Adrenal gland (tissue), 9 donors: ENCODE measurements at regions not wholly inside any gene's neighbourhood (a gene's known extent, or its start where the extent isn't known, plus 50 kb on each side); places are given as distances from the start of the nearest gene placed in this dataset.
"Not testable (repeated sequence)": the region's sequence is repeated elsewhere in the genome, so short reads cannot be mapped to it uniquely, and the experiment has no call there.

Source experiments
- DNase-seq, 7 donors: peaks; one replicate each; pipeline ENCODE4 v3.0.0-alpha.2; 2019 to 2020
- H3K27ac ChIP-seq, 5 donors: fragments of 200-600 bp; sonication (generic) in 4 of 5; 1 replicate in 3 of 5; 2 replicates in 2 of 5; pipeline versions ENCODE4 v1.5.1 to v1.8.0; 2016 to 2020; ENCODE audit warnings: mild to moderate bottlenecking in 1 of 5
- H3K27me3 ChIP-seq: fragments of 200-600 bp; 2 replicates; pipeline ENCODE4 v1.8.0; 2021
- H3K36me3 ChIP-seq, 2 donors: fragments of 200-600 bp; replicated peaks in 1 of 2; 1 replicate in 1 of 2; 2 replicates in 1 of 2; pipeline versions ENCODE4 v1.5.1 to v1.8.0; 2018 to 2022
- H3K4me1 ChIP-seq, 2 donors: fragments of 200-600 bp; replicated peaks in 1 of 2; 1 replicate in 1 of 2; 2 replicates in 1 of 2; pipeline versions ENCODE4 v1.5.1 to v1.8.0; 2018 to 2021
- H3K4me3 ChIP-seq, 4 donors: fragments of 200-600 bp; sonication (generic) in 3 of 4; one replicate each; pipeline ENCODE4 v1.5.1; 2016 to 2018
- H3K9me3 ChIP-seq, 3 donors: fragments of 200-600 bp; sonication (generic) in 1 of 3; replicated peaks in 1 of 3; 1 replicate in 2 of 3; 2 replicates in 1 of 3; pipeline versions ENCODE4 v1.5.1 to v1.8.0; 2016 to 2021
- POLR2A ChIP-seq, 2 donors: fragments of 450-650 bp; IDR thresholded peaks; one replicate each; pipeline ENCODE4 v1.6.1; 2017; ENCODE audit warnings: antibody characterized with exemption in 2 of 2, mild to moderate bottlenecking in 2 of 2, moderate library complexity in 1 of 2
- WGBS, 4 donors: extraction: QIAGEN DNeasy Blood & Tissue Kit in 2 of 4; methylation state at CpG; one replicate each; pipeline versions ENCODE4 v1.1.5 to v1.1.7; 2013 to 2017; 5-methylcytosine and 5-hydroxymethylcytosine counted together
- intact Hi-C, 2 donors: fragments of 100-400 bp; cut with DNase I; formaldehyde crosslinking; loops; one replicate each; pipeline versions ENCODE4 v1.14.1 to v1.15.0; 2022 to 2023
- TF ChIP-seq, protein P1 (sequence below), 6 experiments: fragments of 450-650 bp in 4 of 6; fragments of 200-600 bp in 2 of 6; sonication (generic) in 1 of 6; IDR thresholded peaks; 1 replicate in 5 of 6; 2 replicates in 1 of 6; pipeline versions ENCODE4 v1.5.1 to v1.8.0; 2016 to 2021; ENCODE audit warnings: antibody characterized with exemption in 6 of 6, mild to moderate bottlenecking in 2 of 6, moderate library complexity in 1 of 6
- donor health status: healthy with polysubstance abuse.
- donor health status: Bipolar disorder and iron deficiency.
- donor health status: DM: yes; HTN: yes; CAD: no.
- donor health status: DM: no; HTN: no; CAD: no.
- donor health status: DM: no; HTN: no; CAD: no.

- H3K9me3 ChIP-seq: no peaks in the 10 kb centered on the region
- H3K4me1 ChIP-seq: no peaks in the 10 kb centered on the region
- no peak overlapping the region for H3K4me3 ChIP-seq
- DNase-seq: no peak
- no peaks in the 10 kb centered on the region for H3K36me3 ChIP-seq
- intact Hi-C loops: no loop called here
- no peaks in the 10 kb centered on the region for H3K27me3 ChIP-seq
- no peak overlapping the region for H3K27ac ChIP-seq
- WGBS, 4 donors: 40 to 48% (median 46%) methylated on average over 5 of the region's 5 CpGs
- TF ChIP-seq POLR2A (IDR thresholded peaks at IDR 0.05): no peak
- TF ChIP-seq, protein P1, sequence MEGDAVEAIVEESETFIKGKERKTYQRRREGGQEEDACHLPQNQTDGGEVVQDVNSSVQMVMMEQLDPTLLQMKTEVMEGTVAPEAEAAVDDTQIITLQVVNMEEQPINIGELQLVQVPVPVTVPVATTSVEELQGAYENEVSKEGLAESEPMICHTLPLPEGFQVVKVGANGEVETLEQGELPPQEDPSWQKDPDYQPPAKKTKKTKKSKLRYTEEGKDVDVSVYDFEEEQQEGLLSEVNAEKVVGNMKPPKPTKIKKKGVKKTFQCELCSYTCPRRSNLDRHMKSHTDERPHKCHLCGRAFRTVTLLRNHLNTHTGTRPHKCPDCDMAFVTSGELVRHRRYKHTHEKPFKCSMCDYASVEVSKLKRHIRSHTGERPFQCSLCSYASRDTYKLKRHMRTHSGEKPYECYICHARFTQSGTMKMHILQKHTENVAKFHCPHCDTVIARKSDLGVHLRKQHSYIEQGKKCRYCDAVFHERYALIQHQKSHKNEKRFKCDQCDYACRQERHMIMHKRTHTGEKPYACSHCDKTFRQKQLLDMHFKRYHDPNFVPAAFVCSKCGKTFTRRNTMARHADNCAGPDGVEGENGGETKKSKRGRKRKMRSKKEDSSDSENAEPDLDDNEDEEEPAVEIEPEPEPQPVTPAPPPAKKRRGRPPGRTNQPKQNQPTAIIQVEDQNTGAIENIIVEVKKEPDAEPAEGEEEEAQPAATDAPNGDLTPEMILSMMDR (IDR thresholded peaks at IDR 0.05): no peak
These were observed 463.9 kb downstream of the STK39 start for GRCh38 chr2:167783261-167784083.

- H3K27ac ChIP-seq, H3K27me3 ChIP-seq, intact Hi-C loops, H3K36me3 ChIP-seq, H3K9me3 ChIP-seq, H3K4me1 ChIP-seq, DNase-seq, H3K4me3 ChIP-seq: not testable (repeated sequence)
- WGBS, 4 donors: 80 to 87% (median 82%) methylated on average over 8 of the region's 8 CpGs
These were observed 465.8 kb downstream of the STK39 start for GRCh38 chr2:167781629-167782028.

DNA sequence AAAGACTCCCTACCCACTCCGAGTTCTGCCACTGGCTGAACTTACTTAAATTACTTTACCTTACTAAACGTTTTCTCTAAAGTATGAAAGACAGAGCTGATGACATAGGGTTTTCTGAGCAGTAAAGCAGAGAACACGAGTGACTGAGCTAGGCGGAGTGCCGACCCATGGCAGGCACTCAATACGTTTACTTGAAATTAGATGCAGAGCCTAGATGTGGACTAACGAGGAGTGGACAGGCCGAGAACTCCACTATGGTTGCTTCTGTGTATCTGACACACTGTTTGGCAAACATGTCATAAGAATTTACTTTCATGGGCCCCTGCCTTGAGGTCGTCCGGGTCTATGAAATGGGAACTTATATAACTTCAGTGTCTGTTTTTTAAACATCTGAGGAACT lies 471.0 kb downstream of the STK39 start:
- no peaks in the 10 kb centered on the region for H3K27me3 ChIP-seq
- H3K36me3 ChIP-seq: no peaks in the 10 kb centered on the region
- DNase-seq: no peak
- intact Hi-C loops: no loop called here
- TF ChIP-seq POLR2A (IDR thresholded peaks at IDR 0.05): no peak
- TF ChIP-seq, protein P1 (IDR thresholded peaks at IDR 0.05): no peak
- H3K9me3 ChIP-seq: no peaks in the 10 kb centered on the region
- H3K4me1 ChIP-seq: no peaks in the 10 kb centered on the region
- 74 to 82% (median 80%) methylated on average over 10 of the region's 10 CpGs for WGBS, 4 donors
- no peak overlapping the region for H3K27ac ChIP-seq
- no peak overlapping the region for H3K4me3 ChIP-seq

GRCh38 chr2:167771628-167772027 lies 475.8 kb downstream of the STK39 start:
- H3K27ac ChIP-seq: no peak overlapping the region
- no peaks in the 10 kb centered on the region for H3K27me3 ChIP-seq
- no peaks in the 10 kb centered on the region for H3K9me3 ChIP-seq
- no peak overlapping the region for H3K4me3 ChIP-seq
- intact Hi-C loops: no loop called here
- no peak for DNase-seq
- H3K4me1 ChIP-seq: no peaks in the 10 kb centered on the region
- H3K36me3 ChIP-seq: no peaks in the 10 kb centered on the region
- TF ChIP-seq POLR2A (IDR thresholded peaks at IDR 0.05): no peak
- TF ChIP-seq, protein P1 (IDR thresholded peaks at IDR 0.05): no peak
- WGBS, 4 donors: 76 to 88% (median 84%) methylated on average over 2 of the region's 2 CpGs

GRCh38 chr2:167769020-167769419 lies 478.4 kb downstream of the STK39 start:
- WGBS, 4 donors: 85 to 98% (median 91%) methylated on average over 1 of the region's 1 CpG

More at GRCh38 chr2:167769020-167769419, 478.4 kb downstream of the STK39 start:
- no peaks in the 10 kb centered on the region for H3K27me3 ChIP-seq
- intact Hi-C loops: no loop called here
- no peak for DNase-seq
- no peaks in the 10 kb centered on the region for H3K9me3 ChIP-seq
- no peak for TF ChIP-seq POLR2A (IDR thresholded peaks at IDR 0.05)
- TF ChIP-seq, protein P1 (IDR thresholded peaks at IDR 0.05): no peak
- H3K36me3 ChIP-seq: no peaks in the 10 kb centered on the region
- H3K27ac ChIP-seq: no peak overlapping the region
- no peak overlapping the region for H3K4me3 ChIP-seq
- H3K4me1 ChIP-seq: no peaks in the 10 kb centered on the region
